Islet of Langerhans (tissue), 1 donor: ENCODE measurements at regions not wholly inside any gene's neighbourhood (a gene's known extent, or its start where the extent isn't known, plus 50 kb on each side); places are given as distances from the start of the nearest gene placed in this dataset.

ENCODE experiments used
- FAIRE-seq: peaks from one replicate; lab custom pipeline; 2011; peaks lifted over from hg19 to GRCh38; lab: Jason Lieb, UNC

GRCh38 chr4:181593703-181594102 lies 649.5 kb upstream of the TENM3 start:
- FAIRE-seq, result no peak

GRCh38 chr4:181594188-181594587 lies 649.0 kb upstream of the TENM3 start:
- FAIRE-seq, result no peak

GRCh38 chr4:181595716-181596115 lies 647.5 kb upstream of the TENM3 start:
- no peak for FAIRE-seq

DNA sequence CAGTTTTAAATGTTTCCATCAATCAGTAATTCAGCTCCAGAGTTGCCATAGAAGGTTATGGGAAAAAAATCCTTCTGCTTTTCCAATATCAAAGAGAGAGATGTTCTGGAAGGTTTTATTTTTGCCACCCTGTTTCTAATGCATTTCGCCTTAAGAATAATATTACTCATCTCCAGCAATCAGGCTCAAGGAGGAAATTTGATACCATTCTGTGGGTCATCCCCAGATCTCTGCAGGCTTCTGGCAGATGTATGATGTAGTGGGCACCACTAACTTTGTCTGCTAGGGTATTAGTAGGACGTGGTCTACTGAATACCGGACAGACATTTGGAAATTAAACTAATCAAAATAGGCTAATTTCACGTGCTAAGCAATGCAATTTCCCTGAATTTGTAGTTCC lies 645.4 kb upstream of the TENM3 start:
- no peak for FAIRE-seq

DNA sequence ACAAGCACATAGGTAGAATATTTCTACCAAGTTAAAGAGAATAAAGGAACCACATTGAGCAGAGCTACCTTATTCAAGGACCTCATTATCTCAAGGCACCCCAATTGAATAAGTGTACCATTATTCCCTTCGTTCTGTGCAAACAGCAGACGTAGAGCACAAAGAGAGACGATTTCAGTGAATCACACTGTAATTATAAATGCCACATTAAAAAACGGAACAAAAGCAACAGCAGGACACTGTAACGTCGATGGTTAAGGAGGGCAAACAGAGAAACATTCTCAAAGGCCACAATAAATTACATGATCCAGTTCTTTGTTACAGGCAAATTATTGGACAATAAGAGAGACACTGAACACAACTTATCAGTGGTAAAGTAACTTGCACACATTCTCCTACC lies 644.1 kb upstream of the TENM3 start:
- FAIRE-seq, result no peak

- FAIRE-seq, result no peak
Measured at GRCh38 chr4:181601103-181601502, 642.1 kb upstream of the TENM3 start.

DNA sequence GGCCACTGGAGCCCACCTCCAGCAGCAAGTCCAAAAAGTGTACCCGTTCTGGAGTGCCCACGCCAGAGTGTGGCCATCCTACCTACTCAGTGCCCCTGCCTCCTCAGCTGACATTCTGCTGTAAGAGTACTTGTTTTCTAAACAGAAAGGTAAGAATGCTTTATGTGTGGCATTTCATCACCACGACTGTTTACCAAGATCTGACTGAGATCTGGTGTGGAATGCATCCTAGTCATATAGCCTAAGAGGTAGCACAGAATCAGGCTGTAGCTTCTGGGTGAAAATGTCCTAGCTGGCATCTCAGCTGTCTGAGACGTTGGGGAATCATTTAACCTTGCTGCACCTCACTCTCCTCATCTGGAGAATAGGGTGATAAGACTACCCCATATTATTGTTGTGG lies 638.7 kb upstream of the TENM3 start:
- FAIRE-seq, result no peak

GRCh38 chr4:181606300-181606699 lies 636.9 kb upstream of the TENM3 start:
- FAIRE-seq, result no peak

- FAIRE-seq, result no peak
Measured at GRCh38 chr4:181608181-181608580, 635.0 kb upstream of the TENM3 start.

GRCh38 chr4:181611033-181611711 lies 632.0 kb upstream of the TENM3 start:
- FAIRE-seq, result no peak

- no peak for FAIRE-seq
Measured at GRCh38 chr4:181611946-181612600, 631.1 kb upstream of the TENM3 start.

DNA sequence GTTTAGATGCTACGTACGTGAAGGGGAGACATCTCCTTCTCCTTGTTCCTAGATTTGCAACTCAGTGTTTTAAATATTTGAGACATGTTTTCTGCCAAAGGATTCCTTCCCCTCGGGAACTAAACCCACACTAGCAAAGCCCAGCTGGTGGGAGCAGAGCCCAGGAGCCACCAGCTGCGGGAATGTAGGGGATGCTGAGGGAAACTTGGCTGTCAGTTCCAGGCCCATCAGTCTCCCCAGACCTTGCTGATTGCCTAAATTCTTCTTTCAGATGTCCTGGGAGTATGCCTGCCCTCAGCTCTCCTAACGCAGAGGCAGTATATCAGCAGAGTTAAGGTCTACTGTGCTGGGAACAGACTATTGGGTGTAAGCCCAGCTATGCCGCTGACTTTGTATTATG lies 630.0 kb upstream of the TENM3 start:
- FAIRE-seq, result no peak

GRCh38 chr4:181618038-181618618 lies 625.1 kb upstream of the TENM3 start:
- no peak for FAIRE-seq

DNA sequence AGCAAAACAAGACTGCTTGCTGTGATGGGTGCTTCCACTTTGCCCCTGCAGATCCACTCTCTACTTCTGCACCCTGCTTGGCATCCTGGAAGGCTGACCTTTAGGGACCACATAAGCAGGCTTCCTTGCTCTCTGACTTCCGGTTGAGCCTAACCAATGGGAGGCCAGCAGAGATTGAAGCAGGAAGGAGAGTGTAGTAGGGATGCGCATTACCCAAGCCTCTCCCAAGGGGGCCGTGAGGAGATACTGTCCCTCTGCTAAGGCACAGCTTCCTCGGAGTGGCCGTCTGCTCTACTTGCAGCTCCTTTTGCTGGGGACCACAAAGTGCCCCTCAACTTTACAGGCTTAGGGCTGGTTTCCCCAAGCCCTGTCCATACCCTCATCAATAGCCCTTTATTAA lies 624.3 kb upstream of the TENM3 start:
- FAIRE-seq, result no peak

DNA sequence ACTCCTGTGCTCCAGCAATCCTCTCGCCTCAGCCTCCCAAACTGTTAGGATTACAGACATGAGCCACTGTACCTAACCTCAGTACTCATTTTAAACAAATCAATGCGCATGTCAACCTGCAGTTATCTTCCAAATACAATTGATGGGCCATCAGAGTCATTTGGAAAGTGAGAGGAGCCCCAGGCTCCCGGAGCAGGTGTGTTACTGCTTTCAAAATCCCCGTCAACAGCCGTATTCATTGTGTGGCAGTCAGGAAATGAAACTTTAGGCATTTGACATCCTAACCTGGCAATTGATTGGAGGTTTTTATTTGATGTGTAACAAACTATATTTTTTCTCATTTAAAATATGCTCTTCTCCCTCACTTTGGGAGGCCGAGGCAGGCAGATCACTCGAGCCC lies 623.6 kb upstream of the TENM3 start:
- no peak for FAIRE-seq

DNA sequence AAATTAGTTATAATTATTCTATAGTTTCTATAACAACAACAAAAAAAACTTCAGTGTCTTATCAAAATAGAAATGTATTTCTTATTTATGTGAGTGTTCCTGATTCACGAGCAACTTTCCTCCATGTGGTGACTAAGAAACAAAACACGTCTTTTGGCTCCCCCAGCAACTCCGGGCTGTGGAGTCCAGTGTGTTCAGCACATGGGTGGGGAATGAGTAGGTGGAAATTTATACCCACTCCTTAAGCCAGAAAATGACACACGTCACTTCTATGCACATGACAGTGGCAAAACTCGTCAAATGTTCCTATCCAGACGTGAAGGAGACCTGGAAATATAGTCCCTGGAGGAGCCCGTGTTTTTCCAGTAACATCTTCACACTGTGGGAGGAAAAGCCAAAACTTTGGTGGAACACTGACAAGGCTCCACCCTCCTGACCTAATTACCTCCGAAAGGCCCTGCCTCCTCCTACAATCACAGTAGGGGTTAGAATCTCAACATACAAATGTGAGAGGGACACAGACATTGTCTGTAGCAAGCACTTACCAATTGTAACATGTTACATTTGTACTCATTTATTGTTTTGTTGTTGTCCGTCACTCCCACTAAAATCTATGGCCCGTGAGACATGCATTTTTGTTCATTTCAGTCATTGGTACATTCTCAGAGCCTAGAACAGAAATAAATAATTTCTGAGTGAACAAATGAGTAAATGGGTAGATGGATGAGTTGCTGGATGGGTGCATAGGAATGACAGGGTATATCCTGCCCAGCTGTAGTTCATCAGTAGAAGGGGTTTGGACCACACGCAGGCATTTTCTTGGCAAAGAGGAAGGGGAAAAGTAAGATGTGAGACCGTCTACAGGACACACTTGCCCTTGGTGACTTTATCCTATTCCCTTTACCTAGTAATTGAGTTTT lies 605.8 kb upstream of the TENM3 start:
- FAIRE-seq, result no peak

DNA sequence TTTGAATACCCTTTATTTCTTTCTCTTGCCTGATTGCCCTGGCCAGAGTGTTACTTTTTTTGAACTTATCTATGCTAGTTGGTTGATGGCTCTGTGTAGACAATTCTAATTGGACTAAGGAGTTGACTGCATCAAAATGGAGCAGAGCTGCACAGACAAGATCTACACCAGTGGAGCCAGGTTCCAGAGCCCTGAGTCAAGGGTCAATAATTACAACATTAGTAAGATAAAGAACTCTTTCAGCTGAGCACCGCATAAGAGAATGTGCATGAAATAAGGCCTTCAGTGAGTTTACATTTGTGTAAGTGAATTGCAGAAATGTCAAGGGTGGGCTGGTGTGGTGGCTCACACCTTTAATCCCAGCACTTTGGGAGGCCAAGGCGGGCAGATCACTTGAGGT lies 599.7 kb upstream of the TENM3 start:
- no peak for FAIRE-seq

- FAIRE-seq, result no peak
Measured at GRCh38 chr4:181645489-181645888, 597.7 kb upstream of the TENM3 start.

DNA sequence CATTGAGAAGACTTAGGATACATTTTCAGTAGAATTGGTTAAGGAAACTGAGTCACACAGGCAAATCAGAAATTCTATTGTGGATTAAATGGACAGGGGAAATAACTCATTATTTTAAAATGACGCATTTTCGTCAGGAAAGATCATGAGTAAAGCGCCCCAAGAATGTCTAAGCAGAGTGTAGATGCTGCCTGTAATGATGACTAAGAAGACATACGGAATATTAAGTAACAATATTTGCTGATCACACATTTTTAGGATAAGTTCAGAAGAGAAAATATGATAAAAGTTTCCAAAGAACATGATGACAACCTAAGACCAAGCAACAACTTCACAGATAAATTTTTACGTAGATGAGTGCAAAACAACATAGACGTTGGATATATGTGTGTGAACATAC lies 596.3 kb upstream of the TENM3 start:
- FAIRE-seq, result no peak

DNA sequence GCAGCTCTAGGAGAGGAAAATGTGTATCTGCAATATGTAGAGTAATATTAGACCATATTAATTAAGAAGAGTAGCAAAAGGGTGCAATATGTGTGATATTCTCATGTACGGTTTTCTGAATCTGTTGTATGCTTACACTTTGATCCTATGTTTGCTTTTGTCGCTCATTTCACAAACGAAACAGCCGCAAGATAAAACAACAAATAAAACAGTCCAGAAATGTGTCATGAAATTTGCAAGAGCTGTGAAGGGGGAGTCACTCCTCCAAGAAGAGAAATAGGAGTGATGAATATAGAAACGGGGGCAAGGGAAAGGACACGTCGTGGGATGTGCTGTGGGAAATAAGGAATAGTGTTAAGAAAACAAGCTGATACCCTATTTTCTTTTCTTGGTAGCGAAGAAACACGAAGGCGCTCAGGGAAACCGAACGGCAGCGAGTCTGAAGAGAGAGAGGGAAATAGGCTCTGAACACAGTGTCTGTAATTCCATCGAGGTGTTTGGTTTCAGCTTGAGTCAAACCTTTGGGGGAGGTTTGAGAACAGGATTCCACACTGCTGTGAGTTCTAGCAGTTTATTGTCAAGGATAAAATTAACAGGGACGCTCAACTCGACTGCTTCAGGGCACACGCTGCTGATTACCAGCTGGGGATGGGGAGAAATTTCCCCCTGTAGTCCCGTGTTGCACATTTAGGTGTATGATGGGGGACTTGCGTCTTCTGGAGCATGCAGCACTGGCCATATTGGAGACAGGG lies 595.6 kb upstream of the TENM3 start:
- FAIRE-seq, result no peak

DNA sequence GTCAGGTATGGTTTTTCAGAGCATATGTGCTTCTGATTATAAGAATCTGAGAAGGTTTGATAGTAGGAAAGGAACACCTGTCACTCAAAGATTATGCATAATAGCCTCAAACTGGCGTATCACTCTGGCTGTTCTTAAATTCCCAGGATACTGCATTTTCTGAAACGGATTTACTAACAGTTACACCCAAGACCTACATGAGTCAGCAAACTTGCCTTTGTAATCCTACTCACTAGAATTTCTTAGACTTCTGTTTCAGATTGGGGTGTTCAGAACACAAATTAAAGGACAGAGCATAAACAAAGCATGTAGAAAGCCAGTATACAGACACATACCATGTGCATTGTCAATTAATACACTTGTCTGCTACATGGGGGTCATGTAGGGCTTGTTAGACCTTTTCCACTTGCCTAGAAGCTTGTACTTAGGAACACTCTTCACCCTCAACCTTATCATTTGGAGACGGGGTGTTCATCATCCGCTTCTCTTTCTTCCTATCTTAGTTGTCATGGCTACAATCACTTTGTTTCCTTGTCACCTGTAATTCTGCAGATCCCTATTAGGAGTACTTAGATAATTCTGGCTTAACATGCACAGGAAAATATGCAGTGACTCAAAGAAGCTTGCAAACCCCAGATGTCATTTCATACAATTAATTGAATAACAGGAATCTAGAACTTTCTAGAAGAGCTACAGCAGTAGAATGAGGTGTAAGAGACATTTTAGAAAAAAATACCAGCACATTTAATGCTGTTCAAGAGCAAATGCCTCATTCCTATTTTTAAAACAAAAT lies 593.0 kb upstream of the TENM3 start:
- no peak for FAIRE-seq
